CD14-positive monocyte (primary cell): ENCODE measurements at regions not wholly inside any gene's neighbourhood (a gene's known extent, or its start where the extent isn't known, plus 50 kb on each side); places are given as distances from the start of the nearest gene placed in this dataset.

Experiments used
- DNase-seq, 3 donors: peaks; one replicate each; pipeline ENCODE4 v3.0.0-alpha.2; 2011 to 2022
- H2AFZ ChIP-seq: 2 replicates; pipeline ENCODE4 v1.6.0; 2012; ENCODE audit warnings: mild to moderate bottlenecking, low read depth, low read length, inconsistent platforms; ENCODE audit not compliant: insufficient read depth, poor library complexity, severe bottlenecking
- H3K27ac ChIP-seq, 2 donors: 1 replicate in 1 of 2; 2 replicates in 1 of 2; pipeline ENCODE4 v1.5.1; 2012 to 2013; ENCODE audit warnings: low read length in 2 of 2, control low read depth in 1 of 2, inconsistent platforms in 1 of 2, low read depth in 1 of 2, mild to moderate bottlenecking in 1 of 2
- H3K27me3 ChIP-seq, 2 donors: one replicate each; pipeline versions ENCODE4 v1.6.0 to v1.6.1; 2011 to 2013; ENCODE audit warnings: low read length in 2 of 2; ENCODE audit not compliant: control insufficient read depth in 2 of 2, insufficient read depth in 2 of 2
- H3K36me3 ChIP-seq, 2 donors: replicated peaks in 1 of 2; 1 replicate in 1 of 2; 2 replicates in 1 of 2; pipeline versions ENCODE4 v1.5.1 to v1.6.1; 2012 to 2013; ENCODE audit warnings: low read length in 2 of 2, control low read depth in 1 of 2, inconsistent platforms in 1 of 2, mild to moderate bottlenecking in 1 of 2; ENCODE audit not compliant: insufficient read depth in 2 of 2, control insufficient read depth in 1 of 2
- H3K4me1 ChIP-seq, 2 donors: 1 replicate in 1 of 2; 2 replicates in 1 of 2; pipeline versions ENCODE4 v1.5.1 to v1.6.1; 2012 to 2013; ENCODE audit warnings: low read length in 2 of 2, control low read depth in 1 of 2, inconsistent platforms in 1 of 2, mild to moderate bottlenecking in 1 of 2, moderate library complexity in 1 of 2; ENCODE audit not compliant: insufficient read depth in 2 of 2, control insufficient read depth in 1 of 2
- H3K4me2 ChIP-seq: replicated peaks from 2 replicates; pipeline ENCODE3; 2012; ENCODE audit warnings: low read length, moderate library complexity, mild to moderate bottlenecking; ENCODE audit not compliant: poor library complexity, severe bottlenecking; ENCODE audit errors: extremely low read depth
- H3K4me3 ChIP-seq, 3 experiments: fragments of 200-600 bp in 1 of 3; sonication (generic) in 1 of 3; replicated peaks in 1 of 3; 1 replicate in 2 of 3; 2 replicates in 1 of 3; pipeline ENCODE4 v1.5.1; 2011 to 2013; ENCODE audit warnings: low read length in 3 of 3, mild to moderate bottlenecking in 3 of 3, control low read depth in 2 of 3, low read depth in 2 of 3, inconsistent platforms in 1 of 3, moderate library complexity in 1 of 3
- H3K79me2 ChIP-seq: 2 replicates; pipeline ENCODE4 v1.6.0; 2012; ENCODE audit warnings: mild to moderate bottlenecking, control low read depth, inconsistent platforms, low read length, moderate library complexity; ENCODE audit not compliant: insufficient read depth
- H3K9ac ChIP-seq: 2 replicates; pipeline ENCODE4 v1.6.0; 2017; ENCODE audit warnings: low read length, mild to moderate bottlenecking; ENCODE audit not compliant: insufficient read depth, poor library complexity, severe bottlenecking
- H3K9me3 ChIP-seq, 2 donors: replicated peaks in 1 of 2; 1 replicate in 1 of 2; 2 replicates in 1 of 2; pipeline versions ENCODE4 v1.5.1 to v1.6.1; 2012 to 2013; ENCODE audit warnings: low read length in 2 of 2, control low read depth in 1 of 2; ENCODE audit not compliant: control insufficient read depth in 1 of 2, insufficient read depth in 1 of 2
- H4K20me1 ChIP-seq: 2 replicates; pipeline ENCODE4 v1.6.0; 2012; ENCODE audit warnings: mild to moderate bottlenecking, low read length, control low read depth, moderate library complexity; ENCODE audit not compliant: insufficient read depth
- H3K27ac Mint-ChIP-seq, 7 donors: one replicate each; pipeline ENCODE4 v1.8.0; 2020; ENCODE audit warnings: mild to moderate bottlenecking in 7 of 7, mixed read lengths in 7 of 7, moderate library complexity in 6 of 7, inconsistent platforms in 2 of 7
- H3K27me3 Mint-ChIP-seq, 3 donors: one replicate each; pipeline ENCODE4 v1.8.0; 2021 to 2022; ENCODE audit warnings: low read depth in 3 of 3, mild to moderate bottlenecking in 3 of 3, mixed read lengths in 3 of 3, moderate library complexity in 3 of 3, inconsistent platforms in 1 of 3
- H3K36me3 Mint-ChIP-seq, 2 donors: one replicate each; pipeline ENCODE4 v1.8.0; 2020; ENCODE audit warnings: mixed read lengths in 2 of 2, inconsistent platforms in 1 of 2, mild to moderate bottlenecking in 1 of 2
- H3K4me1 Mint-ChIP-seq: one replicate; pipeline ENCODE4 v1.8.0; 2020; ENCODE audit warnings: mild to moderate bottlenecking, mixed read lengths
- H3K4me3 Mint-ChIP-seq, 2 donors: one replicate each; pipeline ENCODE4 v1.8.0; 2020; ENCODE audit warnings: mild to moderate bottlenecking in 2 of 2, mixed read lengths in 2 of 2, moderate library complexity in 1 of 2
- H3K9me3 Mint-ChIP-seq, 7 donors: one replicate each; pipeline ENCODE4 v1.8.0; 2020 to 2022; ENCODE audit warnings: mixed read lengths in 7 of 7, mild to moderate bottlenecking in 6 of 7, moderate library complexity in 6 of 7, inconsistent platforms in 2 of 7
- CTCF ChIP-seq: fragments of 200-600 bp; IDR thresholded peaks from one replicate; pipeline ENCODE4 v1.8.0; 2022; ENCODE audit warnings: antibody characterized with exemption, mild to moderate bottlenecking
- WGBS: methylation state at CpG from one replicate; pipeline ENCODE4 v1.1.5; 2013; ENCODE audit warnings: missing lambda C conversion rate; ENCODE audit not compliant: insufficient coverage; 5-methylcytosine and 5-hydroxymethylcytosine counted together
- intact Hi-C, 2 donors: fragments of 100-400 bp; cut with micrococcal nuclease; formaldehyde crosslinking; loops; one replicate each; pipeline versions ENCODE4 v1.15.0 to v1.15.1; 2023

- no peak overlapping the region for H3K4me3 Mint-ChIP-seq
- no peak overlapping the region for H3K9ac ChIP-seq
- no peak overlapping the region for H3K27ac Mint-ChIP-seq
- no peaks in the 10 kb centered on the region for H4K20me1 ChIP-seq
- TF ChIP-seq CTCF = no peak
- no peak overlapping the region for H3K27ac ChIP-seq
- intact Hi-C loops = no loop called here
- no peaks in the 10 kb centered on the region for H3K9me3 ChIP-seq
- H3K27me3 ChIP-seq = no peaks in the 10 kb centered on the region
- H2AFZ ChIP-seq = no peak overlapping the region
- no peaks in the 10 kb centered on the region for H3K4me1 ChIP-seq
- H3K27me3 Mint-ChIP-seq = peaks cover 0 to 3% (median 0%) of the 10 kb centered on the region in 3 donors
- WGBS = 100% methylated on average over 1 of the region's 1 CpG
- no peak overlapping the region for H3K4me2 ChIP-seq
- no peak overlapping the region for H3K4me3 ChIP-seq
- no peaks in the 10 kb centered on the region for H3K79me2 ChIP-seq
- no peaks in the 10 kb centered on the region for H3K4me1 Mint-ChIP-seq
- no peaks in the 10 kb centered on the region for H3K36me3 Mint-ChIP-seq
- H3K9me3 Mint-ChIP-seq = peaks cover 0 to 10% (median 0%) of the 10 kb centered on the region in 7 donors
- no peak for DNase-seq
- no peaks in the 10 kb centered on the region for H3K36me3 ChIP-seq
Observed at GRCh38 chr1:220432408-220432807, 95.5 kb upstream of the MARK1 start.

GRCh38 chr1:220431554-220432239, 96.2 kb upstream of the MARK1 start:
- Mint-ChIP-seq H3K9me3 (peaks cover 0 to 8% (median 0%) of the 10 kb centered on the region in 7 donors), H3K27ac (no peak overlapping the region), H3K27me3 (peaks cover 0 to 3% (median 0%) of the 10 kb centered on the region in 3 donors), H3K36me3 (no peaks in the 10 kb centered on the region), H3K4me1 (no peaks in the 10 kb centered on the region), H3K4me3 (no peak overlapping the region)
- no peaks in the 10 kb centered on the region for H3K27me3 ChIP-seq
- H3K9ac ChIP-seq = no peak overlapping the region
- no peaks in the 10 kb centered on the region for H4K20me1 ChIP-seq
- H3K79me2 ChIP-seq = no peaks in the 10 kb centered on the region
- no peaks in the 10 kb centered on the region for H3K4me1 ChIP-seq
- no peak for TF ChIP-seq CTCF
- no peaks in the 10 kb centered on the region for H3K36me3 ChIP-seq
- no peak overlapping the region for H3K4me2 ChIP-seq
- intact Hi-C loops = no loop called here
- H2AFZ ChIP-seq = no peak overlapping the region
- WGBS = 100% methylated on average over 1 of the region's 7 CpGs
- no peaks in the 10 kb centered on the region for H3K9me3 ChIP-seq
- DNase-seq = no peak
- H3K4me3 ChIP-seq = no peak overlapping the region
- H3K27ac ChIP-seq = no peak overlapping the region
